Limb (tissue), 2 donors: ENCODE measurements at regions not wholly inside any gene's neighbourhood (a gene's known extent, or its start where the extent isn't known, plus 50 kb on each side); places are given as distances from the start of the nearest gene placed in this dataset.

Experiments
- DNase-seq, 2 donors: peaks; one replicate each; pipeline ENCODE4 v3.0.0-alpha.2; 2016; ENCODE audit errors: extremely low spot score in 2 of 2

GRCh38 chr2:13581471-13581870 is 864.7 kb downstream of the TRIB2 start:
- no peak for DNase-seq

- DNase-seq = no peak
Observed at GRCh38 chr2:13583609-13584008, 866.9 kb downstream of the TRIB2 start.

- no peak for DNase-seq
Observed at GRCh38 chr2:13584020-13584419, 867.3 kb downstream of the TRIB2 start.

GRCh38 chr2:13585732-13586131 is 869.0 kb downstream of the TRIB2 start:
- no peak for DNase-seq

GRCh38 chr2:13596233-13596632 is 879.5 kb downstream of the TRIB2 start:
- no peak for DNase-seq

- no peak for DNase-seq
Observed at GRCh38 chr2:13597176-13597575, 880.4 kb downstream of the TRIB2 start.

- no peak for DNase-seq
Observed at GRCh38 chr2:13601506-13601905, 884.8 kb downstream of the TRIB2 start.

GRCh38 chr2:13604951-13605661 is 888.4 kb downstream of the TRIB2 start:
- DNase-seq = peak in 1 of 2 donors; percentile 16

GRCh38 chr2:13607139-13607538 is 890.4 kb downstream of the TRIB2 start:
- DNase-seq = no peak

GRCh38 chr2:13611939-13612338 is 895.2 kb downstream of the TRIB2 start:
- no peak for DNase-seq

GRCh38 chr2:13616059-13616458 is 899.3 kb downstream of the TRIB2 start:
- DNase-seq = no peak

GRCh38 chr2:13616616-13617015 is 899.9 kb downstream of the TRIB2 start:
- no peak for DNase-seq

- no peak for DNase-seq
Observed at GRCh38 chr2:13628122-13628521, 911.4 kb downstream of the TRIB2 start.

- DNase-seq = no peak
Observed at GRCh38 chr2:13638181-13638580, 921.4 kb downstream of the TRIB2 start.

- no peak for DNase-seq
Observed at GRCh38 chr2:13649918-13650317, 933.2 kb downstream of the TRIB2 start.

GRCh38 chr2:13650586-13651180 is 933.9 kb downstream of the TRIB2 start:
- no peak for DNase-seq

GRCh38 chr2:13651684-13652131 is 935.0 kb downstream of the TRIB2 start:
- DNase-seq = no peak

- no peak for DNase-seq
Observed at GRCh38 chr2:13652531-13653313, 936.0 kb downstream of the TRIB2 start.

GRCh38 chr2:13654416-13654815 is 937.7 kb downstream of the TRIB2 start:
- DNase-seq = no peak

- no peak for DNase-seq
Observed at GRCh38 chr2:13660231-13660630, 943.5 kb downstream of the TRIB2 start.

GRCh38 chr2:13662055-13662454 is 945.3 kb downstream of the TRIB2 start:
- DNase-seq = no peak

- DNase-seq = no peak
Observed at GRCh38 chr2:13666582-13667414, 950.1 kb downstream of the TRIB2 start.
